ENCODE measurements at regions not wholly inside any gene's neighbourhood (a gene's known extent, or its start where the extent isn't known, plus 50 kb on each side); places are given as distances from the start of the nearest gene placed in this dataset.

GRCh38 chr2:57693177-57693576, 353.4 kb upstream of the VRK2 start:
- TF ChIP-seq PATZ1 (CRISPR knock-in tag; IDR thresholded peaks at IDR 0.05; ENCODE audit: borderline replicate concordance): no peak
- TF ChIP-seq OSR1 (CRISPR knock-in tag; IDR thresholded peaks at IDR 0.05): no peak
- no peak for TF ChIP-seq TOX (CRISPR knock-in tag; IDR thresholded peaks at IDR 0.05; ENCODE audit: borderline replicate concordance)
- no peak for TF ChIP-seq ARNTL (CRISPR knock-in tag; IDR thresholded peaks at IDR 0.05; ENCODE audit: borderline replicate concordance, low read depth)
- no peak for TF ChIP-seq PPARA (CRISPR knock-in tag; IDR thresholded peaks at IDR 0.05; ENCODE audit: borderline replicate concordance)
- TF ChIP-seq TCF4 (CRISPR knock-in tag; IDR thresholded peaks at IDR 0.05; ENCODE audit: borderline replicate concordance): no peak
- no peak for TF ChIP-seq RARB (CRISPR knock-in tag; IDR thresholded peaks at IDR 0.05)
- TF ChIP-seq ZNF8 (CRISPR knock-in tag; IDR thresholded peaks at IDR 0.05): no peak
- TF ChIP-seq ZFP30 (CRISPR knock-in tag; IDR thresholded peaks at IDR 0.05): no peak

All from SK-N-SH treated with all-trans-retinoic acid at 6 μM for 48 hours (cell line).